Neuronal stem cell (in vitro differentiated cells): ENCODE measurements at regions not wholly inside any gene's neighbourhood (a gene's known extent, or its start where the extent isn't known, plus 50 kb on each side); places are given as distances from the start of the nearest gene placed in this dataset.
"Not testable (repeated sequence)": the region's sequence is repeated elsewhere in the genome, so short reads cannot be mapped to it uniquely, and the experiment has no call there.

Source experiments
- DNase-seq: peaks from one replicate; pipeline ENCODE4 v3.0.0-alpha.2; 2013; ENCODE audit warnings: low spot score
- H2AFZ ChIP-seq: one replicate; pipeline ENCODE4 v1.6.1; 2013; ENCODE audit warnings: mild to moderate bottlenecking, low read length, inconsistent platforms
- H2AK5ac ChIP-seq: 2 replicates; pipeline ENCODE4 v1.6.1; 2013; ENCODE audit warnings: low read depth, mild to moderate bottlenecking, inconsistent platforms, low read length, moderate library complexity, mixed read lengths
- H2BK120ac ChIP-seq: 2 replicates; pipeline ENCODE4 v1.6.1; 2013; ENCODE audit warnings: low read depth, mild to moderate bottlenecking, inconsistent platforms, low read length, moderate library complexity, mixed read lengths
- H2BK12ac ChIP-seq: one replicate; pipeline ENCODE4 v1.6.1; 2013; ENCODE audit warnings: low read length, inconsistent platforms
- H2BK15ac ChIP-seq: 2 replicates; pipeline ENCODE4 v1.6.1; 2013; ENCODE audit warnings: mild to moderate bottlenecking, low read length, inconsistent platforms, mixed read lengths
- H2BK5ac ChIP-seq: one replicate; pipeline ENCODE4 v1.6.1; 2013; ENCODE audit warnings: inconsistent platforms, mild to moderate bottlenecking, low read length, moderate library complexity
- H3K14ac ChIP-seq: one replicate; pipeline ENCODE4 v1.6.1; 2013; ENCODE audit warnings: low read length, inconsistent platforms
- H3K18ac ChIP-seq: 2 replicates; pipeline ENCODE4 v1.6.1; 2013; ENCODE audit warnings: low read length, inconsistent platforms
- H3K23ac ChIP-seq: 2 replicates; pipeline ENCODE4 v1.6.1; 2013; ENCODE audit warnings: low read depth, mild to moderate bottlenecking, mixed read lengths, low read length, inconsistent platforms; ENCODE audit not compliant: poor library complexity
- H3K27ac ChIP-seq: replicated peaks from 3 replicates; pipeline ENCODE4 v1.5.1; 2013; ENCODE audit warnings: low read length, inconsistent platforms
- H3K27me3 ChIP-seq, 3 experiments: 2 replicates each; pipeline ENCODE4 v1.6.1; 2013; ENCODE audit warnings: low read length in 3 of 3, mild to moderate bottlenecking in 2 of 3, inconsistent platforms in 1 of 3, low read depth in 1 of 3, mixed read lengths in 1 of 3, moderate library complexity in 1 of 3; ENCODE audit not compliant: control insufficient read depth in 3 of 3, insufficient read depth in 3 of 3
- H3K36me3 ChIP-seq, 2 donors: replicated peaks in 1 of 2; 2 replicates each; pipeline ENCODE4 v1.6.1; 2013; ENCODE audit warnings: low read length in 2 of 2; ENCODE audit not compliant: control insufficient read depth in 2 of 2, insufficient read depth in 2 of 2
- H3K4ac ChIP-seq: 2 replicates; pipeline ENCODE4 v1.6.1; 2013; ENCODE audit warnings: inconsistent platforms, mild to moderate bottlenecking, low read length, moderate library complexity
- H3K4me1 ChIP-seq, 2 donors: 1 replicate in 1 of 2; 2 replicates in 1 of 2; pipeline ENCODE4 v1.6.1; 2013; ENCODE audit warnings: low read length in 2 of 2, low read depth in 1 of 2; ENCODE audit not compliant: control insufficient read depth in 2 of 2, insufficient read depth in 1 of 2
- H3K4me2 ChIP-seq: one replicate; pipeline ENCODE4 v1.6.1; 2013; ENCODE audit warnings: mild to moderate bottlenecking, low read length, inconsistent platforms; ENCODE audit not compliant: insufficient read depth, poor library complexity, severe bottlenecking
- H3K4me3 ChIP-seq, 2 donors: 2 replicates each; pipeline ENCODE4 v1.5.1; 2013; ENCODE audit warnings: low read length in 2 of 2, mild to moderate bottlenecking in 2 of 2, inconsistent platforms in 1 of 2, moderate library complexity in 1 of 2
- H3K79me1 ChIP-seq: one replicate; pipeline ENCODE4 v1.6.1; 2013; ENCODE audit warnings: low read depth, mild to moderate bottlenecking, inconsistent platforms, low read length, moderate library complexity
- H3K9ac ChIP-seq: one replicate; pipeline ENCODE4 v1.6.1; 2013; ENCODE audit warnings: mild to moderate bottlenecking, low read depth, low read length, inconsistent platforms; ENCODE audit not compliant: poor library complexity
- H3K9me3 ChIP-seq, 2 donors: replicated peaks in 1 of 2; 2 replicates each; pipeline versions ENCODE3 to v1.6.1; 2013; ENCODE audit warnings: low read length in 2 of 2, mild to moderate bottlenecking in 2 of 2, inconsistent platforms in 1 of 2, low read depth in 1 of 2, mixed read lengths in 1 of 2, moderate library complexity in 1 of 2; ENCODE audit not compliant: control insufficient read depth in 2 of 2, insufficient read depth in 1 of 2
- H4K8ac ChIP-seq: one replicate; pipeline ENCODE4 v1.6.1; 2013; ENCODE audit warnings: low read depth, mild to moderate bottlenecking, inconsistent platforms, low read length, moderate library complexity
- H4K91ac ChIP-seq: one replicate; pipeline ENCODE4 v1.6.1; 2013; ENCODE audit warnings: low read length, low read depth, mild to moderate bottlenecking, inconsistent platforms; ENCODE audit not compliant: poor library complexity
- WGBS, 2 donors: extraction: QIAGEN DNeasy Blood & Tissue Kit; methylation state at CpG; one replicate each; pipeline ENCODE4 v1.1.7; 2013; ENCODE audit warnings: missing lambda C conversion rate in 2 of 2, mixed read lengths in 1 of 2; ENCODE audit not compliant: insufficient read length in 2 of 2, insufficient replicate concordance in 1 of 2; ENCODE audit errors: extremely low coverage in 2 of 2; 5-methylcytosine and 5-hydroxymethylcytosine counted together

- H3K4me2 ChIP-seq, H2AK5ac ChIP-seq, H4K8ac ChIP-seq, H3K4me1 ChIP-seq, H2BK15ac ChIP-seq, H2BK5ac ChIP-seq, H3K79me1 ChIP-seq, H2AFZ ChIP-seq, H3K27me3 ChIP-seq, H3K9me3 ChIP-seq, H2BK120ac ChIP-seq, H2BK12ac ChIP-seq, H3K4ac ChIP-seq, DNase-seq, H3K18ac ChIP-seq, H3K9ac ChIP-seq, H3K14ac ChIP-seq, H3K23ac ChIP-seq, H3K27ac ChIP-seq, H4K91ac ChIP-seq, H3K4me3 ChIP-seq: not testable (repeated sequence)
- H3K36me3 ChIP-seq = peaks cover 5 to 15% of the 10 kb centered on the region in 2 donors
- no CpG with 5 or more reads among the region's 9 CpGs for WGBS, 2 donors
These were observed 50.0 kb upstream of the IQSEC3 start for GRCh38 chr12:16541-16940.
